H4 (cell line): ENCODE measurements at regions not wholly inside any gene's neighbourhood (a gene's known extent, or its start where the extent isn't known, plus 50 kb on each side); places are given as distances from the start of the nearest gene placed in this dataset.
"Not testable (repeated sequence)": the region's sequence is repeated elsewhere in the genome, so short reads cannot be mapped to it uniquely, and the experiment has no call there.

Experiments used
- DNase-seq: peaks from one replicate; pipeline ENCODE4 v3.0.0-alpha.2; 2015; ENCODE audit warnings: low spot score

DNA sequence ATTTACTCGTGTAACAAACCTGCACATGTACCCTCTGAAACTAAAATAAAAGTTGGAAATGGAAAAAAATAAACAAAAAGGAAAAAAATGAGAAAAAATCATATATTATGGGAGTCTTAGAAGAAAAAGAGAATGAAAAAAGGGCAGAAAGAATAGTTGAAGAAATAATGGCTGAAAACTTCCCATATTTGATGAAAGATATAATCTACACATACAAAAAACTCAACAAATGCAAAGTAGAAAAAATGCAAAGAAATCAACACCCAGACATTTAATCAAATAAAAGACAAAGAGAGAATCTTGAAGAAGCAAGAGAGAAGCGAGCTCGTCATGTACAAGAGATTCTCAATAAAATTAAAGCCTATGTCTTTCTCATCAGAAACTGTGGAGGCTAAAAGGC, 73.8 kb downstream of the SLC25A46 start:
- DNase-seq = no peak

GRCh38 chr5:110815916-110816605, 77.3 kb downstream of the SLC25A46 start:
- no peak for DNase-seq

- DNase-seq = no peak
Measured at GRCh38 chr5:110817459-110817858, 78.7 kb downstream of the SLC25A46 start.

GRCh38 chr5:110823571-110823970, 84.8 kb downstream of the SLC25A46 start:
- DNase-seq = no peak

GRCh38 chr5:110824936-110825441, 86.2 kb downstream of the SLC25A46 start:
- DNase-seq = no peak

DNA sequence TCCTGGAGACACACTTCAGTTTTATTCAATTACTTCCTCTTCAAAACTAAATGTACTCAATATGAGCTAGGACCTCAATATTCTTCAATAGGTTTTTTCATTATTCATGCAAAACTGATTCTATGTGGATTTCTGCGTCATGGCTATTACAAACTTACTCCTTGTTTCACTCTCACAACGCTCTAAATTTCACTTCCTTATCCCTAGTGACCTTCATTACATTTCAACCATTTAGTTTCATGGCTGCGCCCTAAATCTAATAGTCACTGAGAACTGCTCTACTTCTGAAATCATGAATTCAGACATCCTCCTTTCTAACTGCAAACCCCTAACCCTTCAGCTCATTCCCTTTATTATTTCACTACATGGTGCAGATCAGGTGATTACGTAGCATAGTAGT, 93.9 kb downstream of the SLC25A46 start:
- DNase-seq = no peak

- DNase-seq = peak; percentile 48
Measured at GRCh38 chr5:110834933-110835332, 96.1 kb downstream of the SLC25A46 start.

- DNase-seq = no peak
Measured at GRCh38 chr5:110836851-110837250, 98.0 kb downstream of the SLC25A46 start.

GRCh38 chr5:110838357-110838756, 99.5 kb downstream of the SLC25A46 start:
- DNase-seq = not testable (repeated sequence)

- DNase-seq = no peak
Measured at GRCh38 chr5:110838961-110839360, 100.2 kb downstream of the SLC25A46 start.

DNA sequence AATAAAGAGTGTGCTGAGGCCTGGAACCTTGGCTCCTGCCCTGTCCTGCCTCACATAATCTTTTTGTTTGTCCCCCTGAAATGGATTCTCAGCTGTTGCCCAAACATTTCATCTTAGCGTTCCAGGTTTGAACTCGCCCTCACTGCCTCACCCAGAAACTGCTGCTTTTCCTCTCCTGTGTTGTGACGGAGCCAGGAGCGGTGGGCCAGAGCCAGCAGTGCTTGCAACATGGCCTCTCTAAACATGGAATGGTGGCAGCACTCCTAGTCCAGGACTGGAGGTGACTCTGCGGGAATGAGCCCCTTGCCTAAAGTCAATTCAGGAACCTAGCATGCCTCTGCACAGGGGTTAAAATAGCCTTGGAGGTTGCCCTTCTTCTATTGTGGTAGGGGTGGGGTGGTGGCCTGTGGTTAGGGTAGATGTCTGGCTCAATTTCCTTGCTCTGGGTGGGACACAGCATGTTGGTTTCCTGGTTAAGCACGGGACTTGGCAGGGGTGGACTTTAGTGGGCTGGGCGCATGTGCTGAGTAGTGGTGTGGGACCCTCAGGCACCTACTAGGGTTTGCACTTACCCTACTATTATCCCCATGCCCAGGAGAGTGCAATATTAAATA, 101.6 kb downstream of the SLC25A46 start:
- no peak for DNase-seq

DNA sequence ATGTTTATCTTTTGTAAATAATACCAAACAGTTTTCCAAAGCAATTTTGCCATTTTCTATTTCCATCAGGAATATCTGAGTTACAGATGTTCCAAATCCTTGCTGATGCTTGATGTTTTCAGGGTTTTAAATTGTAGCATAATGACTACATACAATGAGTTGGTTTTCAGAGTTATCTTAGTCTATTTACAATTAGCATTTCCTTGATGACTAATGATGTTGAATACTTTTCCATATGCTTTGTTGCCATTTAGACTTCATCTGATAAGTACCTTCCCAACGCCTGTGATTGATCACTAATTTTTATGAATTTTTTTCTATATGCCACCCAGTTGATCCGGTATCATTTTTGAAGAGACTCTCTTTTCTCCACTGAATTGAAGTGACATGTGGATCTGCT, 102.3 kb downstream of the SLC25A46 start:
- no peak for DNase-seq

GRCh38 chr5:110842948-110843347, 104.1 kb downstream of the SLC25A46 start:
- DNase-seq = no peak

DNA sequence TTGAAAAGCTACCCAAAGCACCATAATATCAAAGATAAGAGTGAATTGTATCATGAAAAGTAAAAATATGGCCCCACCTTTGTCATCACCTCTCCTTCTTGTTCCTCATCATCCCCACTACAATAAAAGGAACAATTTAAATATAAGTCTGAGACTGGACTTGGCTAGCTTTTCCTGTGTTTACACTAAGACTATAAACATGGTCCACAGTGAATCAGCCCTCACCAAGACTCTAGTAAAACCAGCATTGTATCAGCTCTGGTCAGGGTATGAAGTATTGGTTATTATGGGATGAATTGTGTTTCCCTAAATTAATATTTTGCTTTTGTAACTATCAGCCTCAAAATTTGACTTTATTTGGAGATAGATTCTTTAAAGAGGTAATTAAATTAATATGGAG, 105.4 kb downstream of the SLC25A46 start:
- no peak for DNase-seq

DNA sequence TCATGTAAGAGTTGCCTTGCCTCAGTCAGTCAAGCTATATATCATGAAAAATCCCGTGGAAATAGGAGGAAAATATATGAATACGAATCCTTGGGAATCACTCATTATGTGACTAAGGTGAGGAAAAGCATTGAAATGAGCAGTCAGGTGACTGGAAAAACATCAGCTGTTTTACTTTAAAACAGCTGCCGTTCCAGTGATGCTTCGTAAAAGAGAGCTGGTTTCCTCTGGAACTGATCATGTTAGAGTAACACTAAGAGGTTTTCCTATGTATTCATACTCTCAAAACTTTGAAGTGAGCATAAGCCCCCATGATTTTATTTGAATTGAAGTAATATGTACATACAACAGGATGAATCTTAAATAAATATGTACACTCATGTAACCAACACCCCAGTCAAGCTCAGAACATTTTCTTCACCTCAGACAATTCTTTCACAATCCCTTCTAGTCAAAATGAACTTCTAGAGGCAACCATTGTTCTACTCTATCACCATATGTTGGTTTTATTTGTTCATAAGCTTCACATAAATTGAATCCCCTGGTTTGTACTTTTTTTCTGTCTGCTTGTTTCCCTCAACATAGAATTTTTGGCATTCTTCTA, 107.7 kb downstream of the SLC25A46 start:
- DNase-seq = no peak

DNA sequence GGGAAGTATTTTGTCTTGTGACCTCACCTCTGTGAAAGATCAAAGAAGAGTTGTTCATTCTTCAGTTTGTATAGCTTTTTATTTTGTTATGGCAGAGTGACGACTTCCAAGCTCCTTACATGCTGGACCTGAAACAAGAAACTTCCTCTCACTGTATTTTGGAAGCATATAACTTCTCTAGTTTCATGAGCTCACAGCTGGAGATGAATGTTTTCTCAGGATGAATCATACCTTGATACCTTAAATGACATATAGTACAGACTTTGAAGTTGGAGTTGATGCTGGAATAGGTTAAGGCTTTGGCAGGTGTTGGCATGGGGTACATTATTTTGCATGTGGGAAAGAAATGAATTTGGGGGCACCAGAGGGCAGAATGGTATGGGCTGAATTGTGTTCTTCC, 112.5 kb downstream of the SLC25A46 start:
- no peak for DNase-seq

DNA sequence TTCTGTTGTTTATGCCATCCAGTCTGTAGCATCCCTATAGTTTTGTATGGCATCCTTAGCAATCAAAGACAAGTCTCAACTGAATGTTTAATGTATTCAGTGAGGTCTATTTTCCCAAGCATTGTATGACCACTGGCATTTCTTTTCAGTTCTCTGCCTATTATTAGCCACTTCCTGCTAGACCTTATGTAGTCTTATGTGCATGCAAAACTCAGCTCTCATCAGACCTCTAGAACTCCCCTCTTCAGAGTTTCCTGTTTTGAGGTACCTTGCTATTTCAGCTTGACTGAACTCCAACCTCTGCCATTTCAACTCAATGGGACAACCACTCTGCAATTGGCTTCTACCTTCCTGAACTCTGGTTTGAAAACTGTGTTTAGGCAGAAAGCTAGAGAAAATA, 113.2 kb downstream of the SLC25A46 start:
- no peak for DNase-seq

DNA sequence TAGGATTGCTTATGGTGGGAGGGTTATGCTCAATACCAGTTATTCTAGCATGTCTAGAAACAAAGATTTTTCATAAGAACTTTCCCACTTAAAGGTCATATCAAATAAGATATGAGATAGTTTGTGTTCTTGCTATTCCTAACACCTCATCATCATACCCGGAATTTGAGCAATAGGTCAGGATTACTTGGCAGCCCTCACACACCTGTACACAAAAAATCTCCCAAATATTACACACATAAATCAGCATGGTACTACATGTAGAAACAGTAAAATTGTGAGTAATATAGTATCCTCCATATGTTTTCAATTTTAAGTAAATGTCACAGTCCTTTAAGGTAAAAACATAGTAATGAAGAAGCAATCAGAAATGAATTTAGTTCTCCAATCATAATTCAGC, 113.7 kb downstream of the SLC25A46 start:
- DNase-seq = no peak

GRCh38 chr5:110853267-110853666, 114.5 kb downstream of the SLC25A46 start:
- peak; percentile 26 for DNase-seq

DNA sequence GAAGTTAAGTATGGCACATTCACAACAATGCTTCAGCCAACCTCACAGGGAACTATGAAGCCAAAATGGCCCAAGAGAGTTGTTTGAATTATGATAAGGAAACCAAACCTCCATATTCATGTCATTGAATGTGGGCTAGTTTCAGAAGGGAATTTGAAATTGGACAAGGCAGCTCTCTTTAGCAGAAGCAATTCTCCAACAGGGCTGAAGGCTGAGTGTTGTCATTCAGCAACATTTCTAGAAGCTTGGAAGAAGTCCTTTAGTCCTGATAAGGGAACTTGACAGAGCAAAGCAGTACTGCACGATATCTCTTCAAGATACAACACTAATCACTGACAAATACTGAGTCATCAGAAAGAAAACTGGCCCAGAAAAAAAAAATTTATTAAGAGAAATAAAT, 115.4 kb downstream of the SLC25A46 start:
- no peak for DNase-seq

GRCh38 chr5:110855961-110856360, 117.2 kb downstream of the SLC25A46 start:
- no peak for DNase-seq

DNA sequence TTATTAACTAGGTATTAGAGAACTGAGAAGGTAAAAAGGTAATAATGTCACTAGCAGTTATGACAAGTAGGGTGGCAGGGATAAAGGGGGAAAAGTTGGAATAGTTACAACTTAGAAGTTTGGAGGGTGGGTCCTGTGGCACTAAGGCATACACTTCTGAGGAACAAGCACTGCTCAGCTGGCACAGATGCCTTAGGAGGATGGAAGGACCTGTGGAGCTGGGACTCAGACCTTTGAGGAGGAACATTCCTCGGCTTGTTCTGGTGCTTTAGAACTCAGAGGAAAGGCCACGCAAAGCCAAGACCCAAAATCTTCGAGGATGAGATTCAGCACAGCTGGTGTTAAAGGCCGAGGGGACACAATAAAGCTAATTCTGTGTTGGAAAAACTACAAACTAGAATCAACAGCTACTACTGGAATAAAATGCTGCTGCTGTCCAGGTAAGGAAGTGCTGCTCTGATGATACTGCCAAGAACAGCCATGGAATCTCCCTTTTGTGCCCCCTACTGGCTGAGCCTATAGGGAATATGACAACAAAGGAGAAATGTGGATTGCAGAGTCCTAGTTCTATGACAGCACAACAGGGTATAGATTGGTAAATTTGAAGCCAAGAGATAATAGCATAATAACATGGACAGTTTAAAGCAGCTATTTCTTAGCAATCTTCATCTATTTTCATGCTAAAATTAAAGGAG, 126.7 kb downstream of the SLC25A46 start:
- DNase-seq = peak; percentile 68

DNA sequence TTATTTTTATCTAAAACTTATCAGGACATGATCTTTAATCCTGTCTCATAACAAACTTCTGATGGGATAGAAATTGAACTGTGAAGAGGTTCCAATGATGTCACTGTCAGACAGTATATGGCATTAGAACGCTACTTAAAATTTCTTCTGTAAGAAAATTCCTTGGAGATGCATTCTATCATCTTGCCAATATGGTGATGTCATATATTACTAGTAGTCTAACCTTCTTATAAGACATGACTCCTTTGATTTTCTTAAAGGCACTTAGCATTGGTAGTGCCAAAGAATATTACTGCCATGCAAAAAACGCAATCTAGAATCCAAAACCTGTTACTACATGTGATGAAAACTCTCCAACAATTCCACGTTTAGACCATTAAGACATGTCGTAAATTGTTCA, 131.1 kb downstream of the SLC25A46 start:
- DNase-seq = no peak
